NCI-H748 (cell line): ENCODE measurements at regions not wholly inside any gene's neighbourhood (a gene's known extent, or its start where the extent isn't known, plus 50 kb on each side); places are given as distances from the start of the nearest gene placed in this dataset.
"Not testable (repeated sequence)": the region's sequence is repeated elsewhere in the genome, so short reads cannot be mapped to it uniquely, and the experiment has no call there.

Experiments used
- DNase-seq: peaks from one replicate; lab custom pipeline; 2025; ENCODE audit not compliant: unreplicated experiment; lab: John Stamatoyannopoulos, UW

DNA sequence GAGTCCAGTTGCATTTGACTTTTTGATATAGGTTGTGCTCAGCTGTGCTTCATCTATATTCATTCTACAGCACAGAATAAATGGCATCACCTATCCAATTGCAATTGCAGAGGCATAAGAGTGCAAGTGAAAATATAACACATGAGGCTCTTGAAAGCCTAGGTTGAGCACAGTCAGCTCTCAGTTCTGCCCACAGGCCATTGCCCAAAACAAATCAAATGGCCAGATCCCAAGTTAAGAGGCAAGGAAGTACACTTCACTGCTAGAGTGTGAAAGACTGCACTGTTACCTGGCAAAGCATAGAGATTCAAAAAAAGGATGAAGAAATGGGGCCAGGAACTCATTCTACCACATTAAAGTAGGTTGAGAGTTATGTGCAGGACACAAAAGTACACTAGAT is 305.5 kb upstream of the SEMA6A start:
- no peak for DNase-seq

DNA sequence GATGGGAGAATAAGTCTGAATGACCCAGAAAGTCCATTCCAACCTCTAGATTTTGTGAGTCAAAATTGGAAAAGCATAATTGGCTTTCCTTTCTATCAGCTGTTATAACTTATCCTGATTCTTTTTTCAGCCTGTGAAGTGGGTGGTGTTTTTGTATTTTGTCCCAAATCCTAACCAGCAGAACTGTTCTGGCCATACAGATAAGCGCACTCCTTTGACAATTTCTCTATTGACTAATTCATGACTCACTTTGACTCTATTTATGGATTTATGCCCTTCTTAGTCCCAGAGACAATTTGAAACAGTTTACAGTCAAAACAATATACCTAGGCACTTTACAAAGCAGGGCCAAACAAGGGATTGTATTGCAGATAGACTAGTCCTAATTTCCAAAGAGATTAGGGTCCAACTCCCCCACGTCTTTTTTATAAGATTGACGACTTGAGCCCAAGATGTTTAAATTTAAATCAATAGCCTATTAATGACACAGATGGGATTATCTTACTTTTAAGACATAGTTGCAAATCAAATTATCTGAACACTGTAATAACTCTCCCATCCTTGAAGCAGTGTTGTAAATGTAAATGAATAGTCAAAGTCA is 301.7 kb upstream of the SEMA6A start:
- no peak for DNase-seq

DNA sequence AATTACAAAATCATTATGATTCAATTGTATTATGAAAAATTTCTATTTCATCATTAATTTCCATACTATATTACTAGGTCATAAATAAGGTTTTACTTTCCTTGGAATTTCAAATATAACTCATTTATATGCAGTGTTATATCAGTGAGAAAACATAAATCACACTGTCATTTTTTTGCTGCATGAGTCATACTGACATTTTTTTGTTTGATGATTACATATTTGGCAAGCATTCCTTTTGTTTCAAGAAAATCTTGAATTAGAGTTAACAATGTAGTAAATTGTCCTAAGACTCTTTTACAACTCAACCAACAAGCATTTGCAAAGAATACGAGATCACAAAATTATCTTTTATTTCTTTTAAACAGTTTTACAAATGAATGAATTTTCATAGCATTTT is 298.4 kb upstream of the SEMA6A start:
- no peak for DNase-seq

DNA sequence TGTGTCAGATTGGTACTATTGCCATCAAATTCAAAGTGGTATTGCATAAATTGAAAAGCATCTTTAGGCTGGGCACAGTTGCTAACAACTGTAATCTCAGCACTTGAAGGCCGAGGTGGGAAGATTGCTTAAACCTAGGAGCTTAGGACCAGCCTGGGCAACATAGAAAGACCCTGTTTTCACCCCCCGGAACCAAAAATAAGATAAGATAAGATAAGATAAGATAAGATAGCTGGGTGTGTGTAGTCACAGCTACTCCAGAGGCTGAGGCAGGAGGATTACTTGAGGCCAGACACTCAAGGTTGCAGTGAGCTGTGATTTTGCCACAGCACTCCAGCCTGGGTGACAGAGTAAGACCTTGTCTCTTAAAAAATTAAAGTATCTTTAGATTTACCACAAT is 297.9 kb upstream of the SEMA6A start:
- no peak for DNase-seq

DNA sequence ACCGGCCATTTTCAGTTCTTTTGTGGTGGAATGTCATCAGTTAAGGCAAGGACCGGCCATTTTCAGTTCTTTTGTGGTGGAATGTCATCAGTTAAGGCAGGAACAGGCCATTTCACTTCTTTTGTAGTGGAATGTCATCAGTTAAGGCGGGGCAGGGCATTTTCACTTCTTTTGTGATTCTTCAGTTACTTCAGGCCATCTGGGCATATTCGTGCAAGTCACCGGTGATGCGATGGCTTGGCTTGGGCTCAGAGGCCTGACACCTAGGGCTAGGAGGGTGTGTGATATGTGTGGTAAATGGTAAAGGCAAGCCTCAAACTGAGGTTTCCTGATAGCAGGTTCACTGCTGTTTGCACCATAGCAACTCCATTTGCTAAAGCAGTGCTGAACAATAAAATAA is 293.2 kb upstream of the SEMA6A start:
- not testable (repeated sequence) for DNase-seq

DNA sequence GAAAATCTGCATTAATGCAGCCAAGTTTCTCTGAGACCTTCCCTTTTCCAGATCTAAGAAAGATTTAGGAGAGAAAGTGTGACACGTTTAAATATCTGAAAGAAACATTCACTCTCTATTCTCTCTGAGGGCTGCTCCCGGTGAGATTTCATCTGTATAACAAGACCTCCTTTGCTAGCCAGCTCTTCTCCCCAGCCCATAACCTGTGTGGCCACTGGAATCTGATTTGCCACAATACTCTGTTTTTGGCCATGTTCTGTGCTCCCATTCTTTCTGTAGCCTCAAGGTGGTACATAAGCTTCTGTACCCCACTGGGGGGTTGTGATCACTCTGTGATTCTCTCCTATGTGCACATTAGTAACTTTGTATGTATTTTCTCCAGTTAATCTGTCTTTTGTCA is 291.0 kb upstream of the SEMA6A start:
- DNase-seq: no peak

DNA sequence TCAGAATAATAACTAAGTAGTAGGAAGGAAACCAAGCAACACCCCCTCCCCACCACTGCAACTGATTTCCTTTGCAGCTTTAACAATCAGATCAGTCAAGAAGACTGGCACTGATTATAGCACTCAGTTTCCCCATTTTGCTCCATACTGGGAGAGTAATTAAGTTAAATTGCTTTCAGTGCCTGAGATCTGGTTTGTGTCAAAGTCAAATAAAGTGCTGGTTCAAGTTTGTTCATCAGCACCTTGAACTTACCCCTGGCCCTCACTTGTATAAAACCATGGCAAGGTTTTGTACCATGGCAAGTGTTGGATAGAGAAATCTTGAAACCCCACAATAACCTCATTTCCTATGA is 290.2 kb upstream of the SEMA6A start:
- DNase-seq: no peak

DNA sequence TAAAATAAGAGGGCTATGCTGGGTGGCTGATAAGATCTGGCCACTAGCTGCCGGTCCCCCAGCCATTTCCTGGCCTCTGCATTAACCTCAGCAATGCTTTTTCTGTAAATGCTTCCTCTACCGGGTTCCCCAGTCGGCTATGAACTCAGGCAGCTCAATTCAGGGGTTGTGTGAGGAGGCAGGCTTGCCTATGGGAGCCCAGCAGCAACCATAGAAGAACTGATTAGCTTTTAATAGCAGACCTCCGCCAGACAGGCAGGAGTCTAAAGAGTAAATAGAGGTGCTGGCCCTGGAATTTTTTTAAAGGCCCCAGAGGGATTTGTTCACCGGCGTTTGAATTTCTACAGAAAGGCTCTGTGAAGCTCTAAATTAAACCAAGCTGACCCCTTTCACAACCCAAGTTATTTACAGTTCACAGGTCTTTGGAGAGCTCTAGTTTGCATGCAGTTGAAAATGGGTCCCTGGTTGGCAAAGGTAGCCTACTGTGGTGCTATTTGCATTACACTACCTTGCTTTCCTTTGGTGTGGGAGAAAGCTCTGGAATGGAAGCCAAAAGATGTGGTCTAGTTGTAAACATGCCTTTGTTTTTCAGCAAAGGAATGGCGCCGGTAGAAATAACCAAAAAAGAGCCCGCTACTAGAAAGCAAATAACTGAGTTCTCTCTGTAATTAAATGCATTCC is 289.7 kb upstream of the SEMA6A start:
- peak; percentile 69 for DNase-seq

DNA sequence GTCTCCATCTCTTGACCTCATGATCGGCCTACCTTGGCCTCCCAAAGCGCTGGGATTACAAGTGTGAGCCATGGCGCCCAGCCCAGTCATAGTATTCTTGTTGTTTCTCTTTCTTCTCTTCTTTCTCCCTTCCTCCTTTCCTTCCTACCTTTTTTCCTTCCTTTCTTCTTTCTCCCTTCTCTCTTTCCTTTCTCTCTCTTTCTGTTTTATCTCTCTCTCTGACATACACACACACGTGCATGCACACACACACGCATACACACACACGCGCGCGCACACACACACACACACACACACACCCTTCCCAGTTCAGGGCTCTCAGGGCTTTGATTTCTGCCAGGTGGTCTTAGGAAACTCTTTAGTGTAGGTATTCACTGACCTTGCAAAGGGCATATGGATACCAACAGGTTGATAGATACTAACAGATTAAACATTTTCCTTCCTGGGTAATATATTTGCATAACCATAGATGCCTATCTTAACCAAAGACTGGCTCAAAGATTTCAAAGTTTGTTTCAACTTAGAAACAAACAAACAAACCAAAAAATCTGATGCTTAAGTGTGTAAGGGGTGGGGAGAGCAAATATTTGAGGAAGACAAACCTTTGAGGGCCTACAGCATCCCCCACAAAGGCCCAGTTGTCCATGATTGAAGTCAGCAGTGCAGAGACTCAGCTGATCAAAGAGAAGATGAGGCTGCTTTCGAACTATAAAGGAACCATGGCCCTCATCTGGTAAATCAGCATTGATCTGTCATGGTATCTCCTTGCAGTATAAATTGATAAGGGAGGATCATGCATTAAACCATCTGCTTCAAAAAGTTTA is 288.2 kb upstream of the SEMA6A start:
- no peak for DNase-seq

DNA sequence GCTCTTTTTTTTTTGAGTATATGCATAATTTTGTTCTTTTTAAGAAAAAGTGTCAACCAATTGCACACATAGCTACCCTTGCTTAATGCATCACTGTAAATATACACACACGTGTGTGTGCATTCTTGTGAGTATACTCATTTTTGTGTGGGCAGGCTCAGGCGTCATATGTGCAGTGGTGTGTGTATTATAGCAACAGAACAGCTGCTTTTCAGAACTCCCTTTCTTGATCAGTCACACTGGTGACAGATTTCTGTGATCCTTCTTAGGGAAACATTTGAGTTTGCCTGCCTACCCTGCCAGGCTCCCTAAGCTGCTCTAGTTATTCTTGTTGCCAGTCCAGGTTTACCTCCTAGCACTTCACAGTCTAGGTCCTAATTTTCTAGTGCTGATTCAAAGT is 287.0 kb upstream of the SEMA6A start:
- no peak for DNase-seq

DNA sequence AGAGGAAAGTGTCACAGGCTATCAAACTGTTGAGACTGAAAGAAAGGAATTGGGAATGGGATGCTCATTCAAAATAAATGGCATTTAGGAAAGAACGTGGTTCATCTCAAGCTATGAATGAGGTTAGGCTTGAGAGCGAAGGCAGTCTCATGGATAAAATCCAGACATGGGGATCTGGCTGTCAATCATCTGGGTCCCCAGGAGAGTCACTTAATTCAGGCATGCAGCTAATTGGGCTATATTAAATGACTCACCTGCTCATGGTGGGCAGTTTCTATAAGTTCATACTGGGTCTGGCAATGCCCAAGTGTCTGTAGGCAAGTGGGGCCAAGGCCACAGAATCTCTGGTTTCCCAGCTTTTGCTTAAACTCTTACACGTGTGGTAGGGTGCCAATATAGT is 286.5 kb upstream of the SEMA6A start:
- DNase-seq: no peak

DNA sequence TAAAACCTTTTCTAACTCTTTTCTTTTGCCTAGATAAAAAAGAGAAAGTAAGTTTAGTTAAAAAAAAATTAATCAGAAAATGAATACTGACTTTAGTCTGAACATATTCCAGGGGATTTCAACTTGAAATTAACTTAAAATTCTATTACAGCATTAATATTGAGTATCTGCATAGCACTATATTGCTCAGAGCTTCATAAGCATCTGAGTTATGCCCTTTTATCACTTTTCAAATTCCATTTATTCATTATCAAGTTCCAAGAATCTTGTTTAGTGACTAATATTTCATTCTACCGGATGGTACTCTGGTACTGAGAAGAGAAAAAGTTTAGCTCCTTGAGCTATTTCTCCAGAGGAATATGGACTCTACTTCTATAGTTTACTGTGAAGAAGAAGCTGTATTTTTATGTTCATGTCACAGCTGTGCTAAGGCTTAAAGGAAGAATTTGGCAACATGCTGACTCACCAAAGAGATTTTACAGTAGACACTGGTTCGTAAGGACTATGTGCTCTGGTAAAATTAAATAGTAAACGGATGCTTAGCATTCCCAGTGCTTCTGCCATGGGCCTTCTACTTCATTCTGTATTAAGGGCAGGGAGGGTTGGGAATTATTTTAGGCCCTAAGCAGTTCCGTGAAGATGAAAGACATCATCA is 285.2 kb upstream of the SEMA6A start:
- no peak for DNase-seq

DNA sequence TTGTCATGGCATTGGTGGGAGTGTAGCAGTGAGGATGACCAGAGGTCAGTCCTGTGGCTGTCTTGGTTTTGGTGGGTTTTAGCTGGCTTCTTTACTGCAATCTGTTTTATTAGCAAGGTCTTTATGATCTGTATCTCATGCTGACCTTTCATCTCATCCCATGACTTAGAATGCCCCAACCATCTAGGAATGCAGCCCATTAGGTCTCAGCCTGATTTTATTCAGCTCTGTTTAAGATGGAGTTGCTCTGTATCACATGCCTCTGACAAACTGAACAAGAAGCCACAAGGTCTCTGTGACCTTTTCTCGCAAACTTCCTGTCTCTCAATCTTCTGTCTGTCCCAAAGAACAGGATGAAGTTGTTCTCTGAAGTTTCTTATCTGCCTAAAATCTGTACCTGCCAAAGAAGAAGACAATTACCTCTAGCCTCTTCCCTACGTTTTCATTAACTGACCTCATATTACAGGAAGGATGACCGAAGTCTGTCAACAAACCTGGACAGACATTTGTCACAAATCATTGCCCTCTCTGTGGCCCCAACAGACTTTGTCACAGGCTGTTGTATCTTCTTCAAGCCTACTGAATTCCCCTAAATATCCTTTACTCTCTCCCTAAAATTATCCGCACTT is 284.2 kb upstream of the SEMA6A start:
- no peak for DNase-seq

DNA sequence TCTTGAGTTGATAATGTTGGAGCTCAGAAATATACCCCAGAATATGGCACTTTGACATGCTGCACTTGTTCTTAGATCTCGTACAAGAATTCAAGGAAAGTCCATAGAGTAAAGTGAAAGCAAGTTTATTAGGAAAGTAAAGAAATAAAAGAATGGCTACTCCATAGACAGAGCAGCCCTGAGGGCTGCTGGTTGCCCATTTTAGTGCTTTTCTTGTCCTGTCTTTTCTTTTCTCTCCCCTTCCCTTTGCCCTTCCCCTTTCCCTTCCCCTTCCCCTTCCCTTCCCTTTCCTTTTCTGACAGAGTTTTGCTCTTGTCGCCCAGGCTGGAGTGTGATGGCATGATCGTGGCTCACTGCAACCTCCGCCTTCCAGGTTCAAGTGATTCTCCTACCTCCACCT is 283.4 kb upstream of the SEMA6A start:
- not testable (repeated sequence) for DNase-seq

DNA sequence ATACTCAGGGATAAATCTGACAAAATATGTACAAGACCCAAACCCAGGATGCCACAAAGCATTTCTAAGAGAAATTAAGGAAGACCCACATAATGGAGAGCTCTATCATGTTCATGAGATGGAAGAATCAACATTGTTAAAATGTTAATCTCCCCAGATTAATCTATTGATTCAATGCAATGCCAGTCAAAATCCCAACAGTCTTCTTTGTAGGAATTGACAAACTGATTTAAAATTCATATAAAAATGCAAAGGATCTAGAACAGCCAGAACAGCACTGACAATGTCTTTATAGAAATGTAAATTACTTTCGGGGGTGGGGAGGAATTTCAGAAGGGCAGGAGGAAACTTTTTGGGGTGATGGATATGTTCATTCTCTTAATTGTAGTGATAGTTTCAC is 281.6 kb upstream of the SEMA6A start:
- DNase-seq: no peak

DNA sequence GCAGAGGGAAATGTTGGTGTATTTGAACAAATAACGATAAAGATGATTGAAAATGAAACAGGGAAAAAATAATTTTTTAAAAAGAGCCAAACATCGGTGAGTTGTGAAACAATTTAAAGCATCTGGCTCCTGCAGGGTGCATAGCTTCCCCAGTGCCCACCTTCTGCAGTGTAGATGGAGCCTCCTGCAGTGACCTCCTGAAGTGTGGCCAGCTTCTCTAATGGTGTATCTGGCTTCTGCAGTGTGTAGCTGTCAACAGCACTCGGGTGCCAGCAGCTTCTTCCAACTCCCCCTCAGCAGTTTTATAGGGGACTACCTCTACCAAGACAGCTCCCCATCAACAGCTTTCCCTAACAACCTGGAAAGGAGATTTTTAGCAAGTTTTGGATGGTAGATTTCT is 279.4 kb upstream of the SEMA6A start:
- no peak for DNase-seq

DNA sequence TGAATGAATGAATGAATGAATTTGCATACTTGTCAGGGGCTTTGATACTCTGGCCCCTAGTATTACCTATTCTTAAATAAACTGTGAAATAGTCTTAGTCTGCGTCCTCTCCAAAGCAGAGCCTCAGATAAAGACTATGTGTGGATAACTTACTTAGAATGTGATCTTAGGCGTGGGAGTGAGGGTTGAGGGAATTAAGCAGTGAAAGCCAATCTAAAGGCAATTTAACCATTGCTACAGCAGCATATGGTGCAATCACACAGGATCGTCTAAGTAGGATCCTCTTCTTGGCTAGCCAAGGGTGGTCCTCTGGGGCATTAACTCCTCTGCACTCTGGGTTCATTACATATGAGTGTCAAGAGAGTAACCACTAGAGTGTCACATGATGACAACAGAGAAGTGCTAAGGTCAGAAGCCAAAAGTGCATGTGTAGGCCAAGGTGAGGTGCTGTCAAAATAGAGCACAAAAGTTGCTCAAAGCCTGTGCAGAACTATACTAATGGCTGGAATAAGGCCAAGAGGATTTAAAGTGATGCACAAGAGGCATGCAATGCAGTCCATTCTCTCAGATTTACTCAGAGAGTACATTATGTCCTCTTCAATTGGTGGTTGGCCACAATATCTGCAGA is 274.4 kb upstream of the SEMA6A start:
- no peak for DNase-seq

DNA sequence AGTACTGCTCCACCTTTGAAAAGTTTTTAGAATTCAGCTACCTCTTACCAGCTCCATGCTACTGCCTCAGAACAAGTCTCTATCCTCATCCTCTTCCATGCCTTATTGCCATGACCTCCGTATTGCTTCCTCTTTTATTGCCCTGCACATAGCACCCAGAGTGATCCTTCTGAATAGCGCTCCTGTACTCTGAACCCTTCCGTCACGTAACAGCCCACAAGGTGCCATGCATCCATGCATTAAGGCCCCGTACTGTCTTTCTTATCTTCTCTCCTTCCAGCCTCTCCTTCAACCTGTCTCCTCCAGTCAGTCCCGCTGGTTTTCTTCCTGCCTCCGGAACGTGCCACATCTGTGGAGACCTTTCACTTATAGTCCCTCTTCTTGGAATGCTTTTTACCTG is 273.3 kb upstream of the SEMA6A start:
- DNase-seq: no peak

DNA sequence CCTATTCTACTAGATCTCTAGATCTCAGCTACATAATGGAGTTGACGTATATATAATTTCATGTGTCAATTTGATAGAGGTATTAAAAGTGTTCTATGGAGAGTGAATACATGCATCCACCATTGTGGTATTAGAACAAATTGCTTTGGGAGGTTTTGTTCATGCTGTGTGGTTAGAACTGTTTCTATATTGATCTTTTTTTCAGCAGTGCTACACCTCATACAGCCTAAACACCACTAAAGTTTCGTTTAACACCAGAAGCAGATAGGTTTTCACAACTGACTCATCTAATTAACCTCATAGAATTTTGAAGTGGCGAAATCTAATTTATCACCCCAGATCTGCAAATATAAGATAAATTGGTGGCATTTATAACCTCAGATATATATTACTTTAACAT is 269.4 kb upstream of the SEMA6A start:
- DNase-seq: no peak

DNA sequence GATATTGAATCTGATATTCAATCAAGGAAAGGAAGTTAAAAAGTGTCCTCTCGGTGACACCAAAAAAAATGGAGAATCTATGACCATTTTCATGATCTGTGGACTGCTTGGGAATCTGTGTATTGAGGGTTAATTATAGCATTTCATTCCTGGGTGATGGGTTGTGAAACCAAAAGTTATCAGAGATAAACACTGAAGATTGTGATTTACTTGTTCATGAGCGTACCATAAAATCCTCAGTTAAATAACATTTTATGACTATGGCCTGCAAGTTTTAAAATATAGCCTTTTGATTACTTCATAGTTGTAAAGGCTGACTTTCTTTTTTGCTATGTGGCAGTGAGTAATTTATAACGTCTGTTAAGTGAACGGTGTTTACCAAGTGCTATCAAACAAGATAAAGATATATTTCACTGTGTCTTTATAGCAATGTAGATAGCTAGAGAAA is 267.9 kb upstream of the SEMA6A start:
- DNase-seq: no peak

DNA sequence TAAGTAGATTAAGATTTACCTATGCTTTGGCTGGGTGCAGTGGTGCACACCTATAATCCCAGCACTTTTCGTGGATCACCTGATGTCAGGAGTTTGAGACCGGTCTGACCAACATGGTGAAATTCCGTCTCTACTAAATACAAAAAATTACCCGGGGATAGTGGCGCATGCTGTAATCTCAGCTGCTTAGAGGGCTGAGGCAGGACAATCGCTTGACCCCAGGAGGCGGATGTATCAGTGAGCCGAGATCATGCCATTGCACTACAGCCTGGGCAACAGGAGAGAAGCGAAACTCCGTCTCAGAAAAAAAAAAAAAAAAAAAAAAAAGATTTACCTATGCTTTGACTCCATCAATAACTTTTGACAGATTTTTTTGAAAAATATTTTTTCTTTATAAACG is 267.1 kb upstream of the SEMA6A start:
- DNase-seq: no peak
